ENCODE measurements at regions not wholly inside any gene's neighbourhood (a gene's known extent, or its start where the extent isn't known, plus 50 kb on each side); places are given as distances from the start of the nearest gene placed in this dataset.
A peak's percentile ranks its signal among the peaks of the same experiment; 100 is the strongest.

DNA sequence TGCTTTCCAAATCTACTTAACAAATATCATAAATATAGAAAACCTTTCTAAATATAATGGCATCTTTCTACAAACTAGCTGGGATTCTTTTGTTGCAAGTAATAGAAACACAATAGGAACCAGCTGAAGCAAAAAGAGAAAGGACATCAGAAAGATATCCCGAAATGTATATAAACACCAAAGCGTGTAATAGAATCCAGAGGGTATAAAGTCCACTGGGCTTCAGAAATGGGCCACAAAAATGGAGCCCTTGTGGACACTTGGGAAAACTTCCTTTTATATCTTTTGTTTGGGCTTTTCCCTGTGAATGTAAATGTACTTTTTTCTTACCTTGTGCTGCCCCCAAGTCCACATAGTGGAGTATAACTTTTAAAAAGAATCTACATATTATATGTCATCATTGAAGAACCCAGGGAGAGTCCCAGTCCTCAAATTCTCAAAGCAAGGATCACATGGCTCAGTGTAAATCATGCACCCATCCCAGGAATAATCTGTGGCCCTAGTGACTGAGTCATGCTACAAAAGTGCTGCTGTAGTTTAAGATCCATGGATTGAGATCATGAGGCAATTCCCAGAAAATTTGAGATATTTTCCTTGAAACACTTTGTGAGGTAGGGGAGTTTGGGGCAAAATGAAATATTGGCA, 457.0 kb downstream of the EPM2A start (continued):
- TF ChIP-seq, protein P1, sequence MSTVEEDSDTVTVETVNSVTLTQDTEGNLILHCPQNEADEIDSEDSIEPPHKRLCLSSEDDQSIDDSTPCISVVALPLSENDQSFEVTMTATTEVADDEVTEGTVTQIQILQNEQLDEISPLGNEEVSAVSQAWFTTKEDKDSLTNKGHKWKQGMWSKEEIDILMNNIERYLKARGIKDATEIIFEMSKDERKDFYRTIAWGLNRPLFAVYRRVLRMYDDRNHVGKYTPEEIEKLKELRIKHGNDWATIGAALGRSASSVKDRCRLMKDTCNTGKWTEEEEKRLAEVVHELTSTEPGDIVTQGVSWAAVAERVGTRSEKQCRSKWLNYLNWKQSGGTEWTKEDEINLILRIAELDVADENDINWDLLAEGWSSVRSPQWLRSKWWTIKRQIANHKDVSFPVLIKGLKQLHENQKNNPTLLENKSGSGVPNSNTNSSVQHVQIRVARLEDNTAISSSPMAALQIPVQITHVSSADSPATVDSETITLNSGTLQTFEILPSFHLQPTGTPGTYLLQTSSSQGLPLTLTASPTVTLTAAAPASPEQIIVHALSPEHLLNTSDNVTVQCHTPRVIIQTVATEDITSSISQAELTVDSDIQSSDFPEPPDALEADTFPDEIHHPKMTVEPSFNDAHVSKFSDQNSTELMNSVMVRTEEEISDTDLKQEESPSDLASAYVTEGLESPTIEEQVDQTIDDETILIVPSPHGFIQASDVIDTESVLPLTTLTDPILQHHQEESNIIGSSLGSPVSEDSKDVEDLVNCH (CRISPR knock-in tag; IDR thresholded peaks at IDR 0.05), result no peak
- TF ChIP-seq FOXA3 (CRISPR knock-in tag; IDR thresholded peaks at IDR 0.05) (peak; percentile 66), ATRX (CRISPR knock-in tag; IDR thresholded peaks at IDR 0.05; ENCODE audit: borderline replicate concordance) (no peak), TEAD3 (CRISPR knock-in tag; optimal IDR thresholded peaks at IDR 0.05; ENCODE audit: borderline replicate concordance) (peak; percentile 45), ZBTB38 (CRISPR knock-in tag; IDR thresholded peaks at IDR 0.05) (no peak), SOX5 (CRISPR knock-in tag; IDR thresholded peaks at IDR 0.05; ENCODE audit: borderline replicate concordance) (peak; percentile 59; the same call in 1 of the 2 replicates), SAP130 (CRISPR knock-in tag; IDR thresholded peaks at IDR 0.05; ENCODE audit: low read depth) (peak; percentile 14; the same call in 1 of the 2 replicates), EHMT2 (IDR thresholded peaks at IDR 0.05; ENCODE audit: borderline replicate concordance, low read depth, low read length) (peak; percentile 68; the same call in 1 of the 2 replicates), MEF2D (CRISPR knock-in tag; IDR thresholded peaks at IDR 0.05) (0 out of 2 replicates have a peak, but pooled peaks have one; percentile 26), FOXJ3 (CRISPR knock-in tag; IDR thresholded peaks at IDR 0.05; ENCODE audit: borderline replicate concordance) (peak; percentile 38; the same call in 1 of the 2 replicates), ZNF24 (IDR thresholded peaks at IDR 0.05) (0 out of 2 replicates have a peak, but pooled peaks have one; percentile 12), SIX4 (CRISPR knock-in tag; IDR thresholded peaks at IDR 0.05) (no peak), NR2F6 (IDR thresholded peaks at IDR 0.05) (no peak), NR2F6 (CRISPR knock-in tag; IDR thresholded peaks at IDR 0.05) (no peak), ZNF644 (CRISPR knock-in tag; IDR thresholded peaks at IDR 0.05; ENCODE audit: low read depth) (peak; percentile 91)
- TF ChIP-seq, protein P2, sequence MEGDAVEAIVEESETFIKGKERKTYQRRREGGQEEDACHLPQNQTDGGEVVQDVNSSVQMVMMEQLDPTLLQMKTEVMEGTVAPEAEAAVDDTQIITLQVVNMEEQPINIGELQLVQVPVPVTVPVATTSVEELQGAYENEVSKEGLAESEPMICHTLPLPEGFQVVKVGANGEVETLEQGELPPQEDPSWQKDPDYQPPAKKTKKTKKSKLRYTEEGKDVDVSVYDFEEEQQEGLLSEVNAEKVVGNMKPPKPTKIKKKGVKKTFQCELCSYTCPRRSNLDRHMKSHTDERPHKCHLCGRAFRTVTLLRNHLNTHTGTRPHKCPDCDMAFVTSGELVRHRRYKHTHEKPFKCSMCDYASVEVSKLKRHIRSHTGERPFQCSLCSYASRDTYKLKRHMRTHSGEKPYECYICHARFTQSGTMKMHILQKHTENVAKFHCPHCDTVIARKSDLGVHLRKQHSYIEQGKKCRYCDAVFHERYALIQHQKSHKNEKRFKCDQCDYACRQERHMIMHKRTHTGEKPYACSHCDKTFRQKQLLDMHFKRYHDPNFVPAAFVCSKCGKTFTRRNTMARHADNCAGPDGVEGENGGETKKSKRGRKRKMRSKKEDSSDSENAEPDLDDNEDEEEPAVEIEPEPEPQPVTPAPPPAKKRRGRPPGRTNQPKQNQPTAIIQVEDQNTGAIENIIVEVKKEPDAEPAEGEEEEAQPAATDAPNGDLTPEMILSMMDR (CRISPR knock-in tag; IDR thresholded peaks at IDR 0.05), result peak; percentile 21
- TF ChIP-seq, protein P3, sequence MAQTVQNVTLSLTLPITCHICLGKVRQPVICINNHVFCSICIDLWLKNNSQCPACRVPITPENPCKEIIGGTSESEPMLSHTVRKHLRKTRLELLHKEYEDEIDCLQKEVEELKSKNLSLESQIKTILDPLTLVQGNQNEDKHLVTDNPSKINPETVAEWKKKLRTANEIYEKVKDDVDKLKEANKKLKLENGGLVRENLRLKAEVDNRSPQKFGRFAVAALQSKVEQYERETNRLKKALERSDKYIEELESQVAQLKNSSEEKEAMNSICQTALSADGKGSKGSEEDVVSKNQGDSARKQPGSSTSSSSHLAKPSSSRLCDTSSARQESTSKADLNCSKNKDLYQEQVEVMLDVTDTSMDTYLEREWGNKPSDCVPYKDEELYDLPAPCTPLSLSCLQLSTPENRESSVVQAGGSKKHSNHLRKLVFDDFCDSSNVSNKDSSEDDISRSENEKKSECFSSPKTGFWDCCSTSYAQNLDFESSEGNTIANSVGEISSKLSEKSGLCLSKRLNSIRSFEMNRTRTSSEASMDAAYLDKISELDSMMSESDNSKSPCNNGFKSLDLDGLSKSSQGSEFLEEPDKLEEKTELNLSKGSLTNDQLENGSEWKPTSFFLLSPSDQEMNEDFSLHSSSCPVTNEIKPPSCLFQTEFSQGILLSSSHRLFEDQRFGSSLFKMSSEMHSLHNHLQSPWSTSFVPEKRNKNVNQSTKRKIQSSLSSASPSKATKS (CRISPR knock-in tag; IDR thresholded peaks at IDR 0.05), result no peak
- TF ChIP-seq, protein P4, sequence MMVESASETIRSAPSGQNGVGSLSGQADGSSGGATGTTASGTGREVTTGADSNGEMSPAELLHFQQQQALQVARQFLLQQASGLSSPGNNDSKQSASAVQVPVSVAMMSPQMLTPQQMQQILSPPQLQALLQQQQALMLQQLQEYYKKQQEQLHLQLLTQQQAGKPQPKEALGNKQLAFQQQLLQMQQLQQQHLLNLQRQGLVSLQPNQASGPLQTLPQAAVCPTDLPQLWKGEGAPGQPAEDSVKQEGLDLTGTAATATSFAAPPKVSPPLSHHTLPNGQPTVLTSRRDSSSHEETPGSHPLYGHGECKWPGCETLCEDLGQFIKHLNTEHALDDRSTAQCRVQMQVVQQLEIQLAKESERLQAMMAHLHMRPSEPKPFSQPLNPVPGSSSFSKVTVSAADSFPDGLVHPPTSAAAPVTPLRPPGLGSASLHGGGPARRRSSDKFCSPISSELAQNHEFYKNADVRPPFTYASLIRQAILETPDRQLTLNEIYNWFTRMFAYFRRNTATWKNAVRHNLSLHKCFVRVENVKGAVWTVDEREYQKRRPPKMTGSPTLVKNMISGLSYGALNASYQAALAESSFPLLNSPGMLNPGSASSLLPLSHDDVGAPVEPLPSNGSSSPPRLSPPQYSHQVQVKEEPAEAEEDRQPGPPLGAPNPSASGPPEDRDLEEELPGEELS (CRISPR knock-in tag; IDR thresholded peaks at IDR 0.05), result 0 out of 2 replicates have a peak, but pooled peaks have one; percentile 29
- TF ChIP-seq, protein P5, sequence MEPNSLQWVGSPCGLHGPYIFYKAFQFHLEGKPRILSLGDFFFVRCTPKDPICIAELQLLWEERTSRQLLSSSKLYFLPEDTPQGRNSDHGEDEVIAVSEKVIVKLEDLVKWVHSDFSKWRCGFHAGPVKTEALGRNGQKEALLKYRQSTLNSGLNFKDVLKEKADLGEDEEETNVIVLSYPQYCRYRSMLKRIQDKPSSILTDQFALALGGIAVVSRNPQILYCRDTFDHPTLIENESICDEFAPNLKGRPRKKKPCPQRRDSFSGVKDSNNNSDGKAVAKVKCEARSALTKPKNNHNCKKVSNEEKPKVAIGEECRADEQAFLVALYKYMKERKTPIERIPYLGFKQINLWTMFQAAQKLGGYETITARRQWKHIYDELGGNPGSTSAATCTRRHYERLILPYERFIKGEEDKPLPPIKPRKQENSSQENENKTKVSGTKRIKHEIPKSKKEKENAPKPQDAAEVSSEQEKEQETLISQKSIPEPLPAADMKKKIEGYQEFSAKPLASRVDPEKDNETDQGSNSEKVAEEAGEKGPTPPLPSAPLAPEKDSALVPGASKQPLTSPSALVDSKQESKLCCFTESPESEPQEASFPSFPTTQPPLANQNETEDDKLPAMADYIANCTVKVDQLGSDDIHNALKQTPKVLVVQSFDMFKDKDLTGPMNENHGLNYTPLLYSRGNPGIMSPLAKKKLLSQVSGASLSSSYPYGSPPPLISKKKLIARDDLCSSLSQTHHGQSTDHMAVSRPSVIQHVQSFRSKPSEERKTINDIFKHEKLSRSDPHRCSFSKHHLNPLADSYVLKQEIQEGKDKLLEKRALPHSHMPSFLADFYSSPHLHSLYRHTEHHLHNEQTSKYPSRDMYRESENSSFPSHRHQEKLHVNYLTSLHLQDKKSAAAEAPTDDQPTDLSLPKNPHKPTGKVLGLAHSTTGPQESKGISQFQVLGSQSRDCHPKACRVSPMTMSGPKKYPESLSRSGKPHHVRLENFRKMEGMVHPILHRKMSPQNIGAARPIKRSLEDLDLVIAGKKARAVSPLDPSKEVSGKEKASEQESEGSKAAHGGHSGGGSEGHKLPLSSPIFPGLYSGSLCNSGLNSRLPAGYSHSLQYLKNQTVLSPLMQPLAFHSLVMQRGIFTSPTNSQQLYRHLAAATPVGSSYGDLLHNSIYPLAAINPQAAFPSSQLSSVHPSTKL (CRISPR knock-in tag; IDR thresholded peaks at IDR 0.05), result peak; percentile 68

Measured in HepG2 (cell line).